Muscle of arm (tissue), 1 donor: ENCODE measurements at regions not wholly inside any gene's neighbourhood (a gene's known extent, or its start where the extent isn't known, plus 50 kb on each side); places are given as distances from the start of the nearest gene placed in this dataset.

Experiments
- DNase-seq: peaks from one replicate; pipeline ENCODE4 v3.0.0-alpha.2; 2013

DNA sequence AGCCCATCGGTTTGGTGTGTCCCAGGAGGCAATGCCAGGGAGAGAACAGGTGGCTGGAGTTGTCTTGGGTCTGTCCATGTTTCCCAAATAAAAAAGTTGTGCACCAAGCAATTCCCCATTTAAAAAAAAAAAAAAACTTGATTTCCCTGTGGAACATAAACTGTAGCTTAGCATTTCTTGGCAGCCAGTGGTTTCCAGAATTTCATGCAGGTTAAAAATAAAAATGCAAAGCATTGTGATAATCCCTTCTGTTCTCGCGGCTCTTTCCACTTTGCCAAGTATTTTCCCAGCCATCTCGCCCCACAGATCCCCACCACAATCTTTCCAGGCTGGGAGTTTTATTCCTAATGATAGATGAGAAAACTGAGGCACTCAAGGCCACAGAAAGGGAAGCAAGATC lies 51.4 kb upstream of the MSX1 start:
- no peak for DNase-seq

DNA sequence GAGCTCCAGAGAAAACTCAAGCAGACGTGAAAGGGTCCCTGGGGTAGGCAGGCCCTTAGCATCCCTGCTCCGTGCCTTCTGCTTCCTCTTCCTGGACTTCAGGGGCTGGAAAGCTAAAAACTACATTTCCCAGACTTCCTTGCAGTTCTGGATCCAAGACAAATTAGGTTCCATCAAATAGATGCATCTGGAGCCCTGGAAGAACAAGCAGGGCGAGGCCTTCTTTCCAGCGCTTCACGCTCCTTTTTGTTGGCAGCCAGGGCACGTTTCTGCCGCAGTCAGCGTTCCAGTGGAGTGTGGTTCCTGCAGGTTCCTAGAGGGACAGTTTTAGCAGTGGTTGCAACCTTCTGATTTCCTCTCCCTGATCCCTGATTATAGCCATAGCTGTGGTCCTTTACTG lies 53.6 kb upstream of the MSX1 start:
- DNase-seq = no peak

DNA sequence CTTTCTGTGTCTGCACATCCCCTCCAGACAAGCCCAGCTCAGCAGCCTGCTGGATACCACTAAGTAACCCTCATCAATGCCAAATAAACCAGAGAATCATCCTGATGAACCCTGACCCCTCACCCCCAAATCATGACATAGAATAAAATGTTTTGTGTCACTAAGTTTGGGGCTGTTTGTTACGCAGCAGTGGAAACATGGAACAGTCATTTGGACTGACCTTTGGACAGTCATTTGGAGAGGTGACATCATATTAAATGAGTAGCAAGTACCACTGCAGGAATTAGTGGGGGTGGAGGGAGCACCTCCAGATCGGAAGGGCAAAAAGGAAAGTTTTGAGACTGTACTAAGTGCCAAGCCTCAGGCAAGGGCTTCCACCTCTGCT lies 55.6 kb upstream of the MSX1 start:
- no peak for DNase-seq

DNA sequence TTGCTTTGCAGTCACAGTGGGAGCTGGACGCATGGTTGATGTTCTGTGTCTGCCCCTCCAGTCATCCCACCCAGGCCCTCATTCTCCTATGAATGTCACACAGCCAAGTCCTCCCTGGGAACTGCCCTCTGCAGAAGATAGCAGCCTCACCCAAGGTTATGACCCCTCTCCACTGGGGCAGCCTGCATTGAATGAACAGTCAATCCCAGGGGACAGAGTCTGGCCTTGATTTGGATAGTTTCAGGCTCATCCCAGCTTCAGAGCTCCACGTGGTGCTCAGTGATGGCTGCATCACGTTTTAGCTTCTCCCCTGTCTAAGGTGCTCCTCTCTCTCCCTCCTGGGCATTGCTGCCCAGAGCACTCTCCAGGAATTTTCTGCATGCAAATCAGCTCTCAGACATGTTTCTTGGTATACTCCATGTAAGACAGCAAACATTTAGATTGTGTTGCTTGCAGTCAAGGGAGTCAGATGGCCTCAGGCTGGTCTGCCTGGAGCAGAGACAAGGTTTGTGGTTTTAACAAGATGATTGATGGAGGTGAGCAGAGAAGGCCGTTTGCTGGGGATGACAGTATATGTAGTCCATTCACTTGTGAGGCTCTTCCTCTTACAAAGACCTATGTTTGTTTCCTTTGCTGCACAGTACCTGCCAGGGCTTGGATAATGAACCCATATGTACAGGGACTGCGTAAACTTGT lies 56.1 kb upstream of the MSX1 start:
- no peak for DNase-seq

DNA sequence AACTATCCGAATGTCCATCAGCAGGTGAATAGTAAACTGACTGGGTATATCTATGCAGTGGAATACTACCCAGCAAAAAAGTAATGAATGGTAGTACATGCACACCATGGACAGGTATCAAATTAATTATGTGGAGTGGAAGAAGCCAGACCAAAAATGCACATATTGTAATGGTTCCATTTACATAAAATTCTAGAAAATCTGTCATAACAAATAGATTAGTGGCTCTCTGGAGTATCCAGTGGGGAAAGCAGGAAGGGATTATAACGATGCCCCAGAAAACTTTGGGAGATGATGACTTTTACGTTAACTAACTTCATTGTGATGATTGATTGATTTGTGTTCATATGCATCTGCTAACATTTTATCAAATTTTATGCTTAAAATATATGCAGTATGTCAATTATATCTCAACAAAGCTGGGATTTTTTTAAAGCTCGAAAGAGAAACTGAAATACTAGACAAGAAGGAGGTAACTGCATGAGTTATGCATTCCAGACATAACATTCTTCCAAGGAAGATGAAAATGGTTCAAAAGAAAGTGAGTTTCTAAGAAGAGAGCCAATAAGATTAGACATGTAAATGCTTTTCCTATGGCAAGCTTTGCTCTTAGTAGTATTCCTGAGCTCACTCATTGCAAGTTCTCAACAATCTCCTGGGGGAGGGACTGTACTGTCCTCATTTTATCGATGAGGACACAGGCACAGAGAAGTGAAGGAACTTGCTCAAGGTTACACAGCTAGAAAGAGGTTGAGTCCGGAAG lies 58.6 kb upstream of the MSX1 start:
- no peak for DNase-seq

DNA sequence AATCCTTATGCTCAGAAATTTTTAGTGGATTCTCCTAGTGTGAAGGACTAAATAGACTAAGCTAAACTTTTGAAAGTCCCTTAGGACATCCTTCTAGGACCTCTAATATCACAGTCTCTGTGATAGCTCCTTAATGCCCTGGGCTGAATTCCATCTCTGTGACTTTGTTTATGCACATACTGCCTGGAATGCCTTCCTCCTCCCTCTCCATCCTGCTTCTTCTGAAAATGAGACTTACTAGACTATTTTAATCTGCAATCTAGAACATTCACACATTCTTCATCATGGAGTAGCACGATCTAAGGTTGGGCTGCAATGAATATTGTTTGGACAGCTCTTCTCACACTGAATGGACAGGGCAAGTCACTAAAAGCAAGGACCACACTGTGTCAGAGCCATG lies 65.0 kb upstream of the MSX1 start:
- DNase-seq = no peak

DNA sequence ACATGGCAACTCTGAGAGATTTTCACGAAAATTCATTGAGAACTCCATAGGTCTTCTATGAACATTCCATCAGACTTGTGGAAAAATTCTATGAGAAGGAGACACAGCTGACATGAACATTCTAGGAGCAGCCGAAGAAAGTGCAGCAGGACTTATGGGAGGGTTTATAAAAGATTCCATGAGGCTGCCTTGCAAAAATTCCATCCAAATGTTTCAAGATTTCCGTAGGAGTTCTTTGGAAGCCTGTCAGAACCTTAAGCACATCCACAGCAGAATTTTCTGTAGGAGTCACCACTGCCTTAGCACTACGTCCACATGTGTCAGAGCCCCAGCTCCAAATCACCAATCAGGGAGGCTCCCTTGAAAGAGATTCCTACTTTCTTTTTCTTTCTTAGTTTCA lies 67.0 kb upstream of the MSX1 start:
- DNase-seq = peak; percentile 35

DNA sequence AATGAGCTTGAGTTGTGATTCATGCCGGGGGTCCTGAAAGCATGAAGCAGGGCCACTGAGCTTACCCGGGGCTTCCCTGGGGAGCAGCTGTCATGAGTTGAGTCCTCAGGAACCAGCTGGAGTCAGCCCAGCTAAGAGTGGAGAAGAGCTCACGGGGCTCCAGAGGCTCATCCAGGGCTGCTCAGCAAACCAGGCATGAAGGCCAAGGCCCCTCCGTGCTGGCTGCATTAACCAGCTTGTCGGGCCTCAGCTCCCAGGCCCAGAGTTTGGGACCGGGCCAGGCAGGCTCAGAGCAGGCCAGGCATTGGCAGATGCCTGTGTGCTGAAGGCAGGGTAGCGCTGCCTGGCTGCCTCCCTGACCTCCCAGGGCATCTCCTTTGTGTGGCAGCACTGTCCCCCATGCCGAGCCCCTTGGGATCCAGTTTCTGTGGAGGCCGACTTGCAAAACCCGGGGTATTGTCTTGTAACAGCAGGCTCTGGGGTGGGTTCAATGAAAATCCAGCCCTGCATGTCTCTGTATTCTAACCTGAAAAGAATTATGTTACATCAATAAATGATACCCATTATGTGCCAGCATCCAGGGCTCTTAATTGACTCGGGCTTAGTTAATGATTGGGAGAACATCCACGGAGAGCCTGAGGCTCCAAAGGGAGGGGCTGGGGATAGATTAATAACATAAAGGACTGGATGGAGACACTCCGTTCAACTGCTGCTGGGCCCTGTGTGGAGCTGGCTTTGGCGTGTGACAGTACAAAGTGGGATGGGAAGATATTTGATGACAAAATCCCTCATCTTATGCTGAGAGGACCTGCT lies 68.0 kb upstream of the MSX1 start:
- DNase-seq = no peak

DNA sequence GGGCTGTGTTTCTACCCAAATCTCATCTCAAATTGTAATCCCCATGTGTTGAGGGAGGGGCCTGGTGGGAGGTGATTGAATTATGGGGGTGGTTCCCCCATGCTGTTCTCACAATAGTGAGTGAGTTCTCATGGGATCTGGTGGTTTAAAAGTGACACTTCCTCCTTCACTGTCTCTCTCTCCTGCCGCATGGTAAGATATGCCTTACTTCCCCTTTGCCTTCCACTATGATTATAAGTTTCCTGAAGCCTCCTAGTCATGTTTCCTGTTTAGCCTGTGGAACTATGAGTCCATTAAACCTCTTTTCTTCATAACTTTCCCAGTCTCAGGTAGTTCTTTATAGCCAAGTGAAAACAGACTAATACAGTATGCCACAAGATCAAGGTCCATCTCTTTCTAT lies 70.0 kb upstream of the MSX1 start:
- no peak for DNase-seq

DNA sequence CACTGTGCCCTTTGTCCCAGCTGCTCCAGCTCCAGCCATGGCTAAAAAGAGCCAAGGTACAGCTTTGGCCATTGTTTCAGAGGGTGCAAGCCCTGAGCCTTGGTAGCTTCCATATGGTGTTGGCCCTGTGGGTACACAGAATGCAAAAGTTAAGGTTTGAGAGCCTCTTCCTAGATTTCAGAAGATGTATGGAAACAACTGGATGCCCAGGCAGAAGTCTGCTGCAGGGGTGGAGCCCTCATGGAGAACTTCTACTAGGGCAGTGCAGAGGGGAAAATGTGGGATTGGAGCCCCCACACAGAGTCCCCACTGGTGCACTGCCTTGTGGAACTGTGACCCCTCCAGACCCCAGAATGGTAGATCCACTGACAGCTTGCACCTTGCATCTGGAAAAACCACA lies 70.9 kb upstream of the MSX1 start:
- DNase-seq = no peak

DNA sequence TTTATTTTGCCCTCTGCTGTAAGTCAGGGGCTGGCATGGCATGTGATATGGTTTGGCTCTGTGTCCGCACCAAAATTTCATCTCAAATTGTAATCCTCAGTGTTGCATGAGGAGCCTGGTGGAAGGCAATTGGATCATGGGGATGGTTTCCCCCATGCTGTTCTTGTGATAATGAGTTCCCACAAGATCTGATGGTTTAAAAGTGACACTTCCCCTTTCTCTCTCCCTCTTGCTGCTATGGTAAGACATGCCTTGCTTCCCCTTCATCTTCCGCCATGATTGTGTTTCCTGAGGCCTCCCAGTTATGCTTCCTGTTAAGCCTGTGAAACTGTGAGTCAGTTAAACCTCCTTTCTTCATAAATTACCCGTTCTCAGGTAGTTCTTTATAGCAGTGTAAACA lies 72.0 kb upstream of the MSX1 start:
- DNase-seq = no peak

DNA sequence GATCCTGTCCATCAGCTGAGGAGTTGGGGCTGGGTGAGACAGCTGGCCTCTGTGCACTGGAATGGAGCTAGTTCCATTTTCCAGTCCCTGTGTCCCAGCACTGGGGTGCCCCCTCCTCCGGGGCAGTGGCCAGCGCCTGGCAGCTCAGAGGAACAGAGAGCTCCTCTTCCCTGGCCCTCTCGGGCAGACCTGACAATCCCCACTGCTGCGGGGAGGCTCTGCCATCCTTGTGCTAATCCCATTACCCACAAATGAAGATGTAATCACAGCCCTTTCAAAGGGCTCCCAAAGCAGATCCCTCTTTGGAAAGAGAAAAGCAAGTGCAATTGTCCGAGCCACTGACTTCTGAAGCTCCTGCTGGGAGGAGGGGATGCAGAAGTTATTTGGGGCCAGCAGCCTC lies 75.1 kb upstream of the MSX1 start:
- DNase-seq = no peak

DNA sequence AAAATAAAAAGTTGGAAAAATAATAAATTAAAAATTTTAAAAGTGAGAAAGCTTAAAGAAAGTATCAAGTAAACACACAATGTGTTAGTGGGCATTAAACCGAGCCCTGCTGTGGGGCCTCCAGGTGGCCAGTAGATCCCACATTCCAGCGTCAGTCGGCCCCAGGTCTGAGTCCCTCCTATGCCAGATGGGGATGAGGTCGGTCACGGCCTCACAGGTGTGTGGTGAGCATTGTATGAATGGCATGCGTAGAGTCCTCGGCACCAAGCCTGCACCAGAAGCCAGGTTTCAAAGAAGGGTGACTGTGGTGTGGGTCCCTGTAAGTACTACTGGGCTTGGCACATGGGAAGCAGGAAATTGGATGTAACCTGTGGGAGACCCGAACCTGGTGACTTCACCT lies 75.6 kb upstream of the MSX1 start:
- DNase-seq = no peak

DNA sequence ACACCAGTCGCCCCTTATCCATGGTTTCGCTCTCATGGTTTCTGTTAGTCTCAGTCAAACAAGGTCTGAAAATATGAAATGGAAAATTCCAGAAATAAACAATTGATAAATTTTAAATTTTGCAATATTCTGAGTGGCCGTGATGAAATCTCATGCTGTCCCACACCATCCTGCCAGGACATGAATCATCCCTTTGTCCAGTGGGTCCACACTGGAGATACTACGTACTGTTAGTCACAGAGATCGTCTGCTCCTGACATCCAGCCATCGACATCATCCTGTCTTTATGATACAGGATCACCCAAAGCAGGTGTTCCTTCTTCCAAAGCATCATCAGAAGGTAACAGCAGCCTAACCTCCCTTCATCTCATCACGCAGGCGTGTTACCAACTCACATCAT lies 76.5 kb upstream of the MSX1 start:
- no peak for DNase-seq

DNA sequence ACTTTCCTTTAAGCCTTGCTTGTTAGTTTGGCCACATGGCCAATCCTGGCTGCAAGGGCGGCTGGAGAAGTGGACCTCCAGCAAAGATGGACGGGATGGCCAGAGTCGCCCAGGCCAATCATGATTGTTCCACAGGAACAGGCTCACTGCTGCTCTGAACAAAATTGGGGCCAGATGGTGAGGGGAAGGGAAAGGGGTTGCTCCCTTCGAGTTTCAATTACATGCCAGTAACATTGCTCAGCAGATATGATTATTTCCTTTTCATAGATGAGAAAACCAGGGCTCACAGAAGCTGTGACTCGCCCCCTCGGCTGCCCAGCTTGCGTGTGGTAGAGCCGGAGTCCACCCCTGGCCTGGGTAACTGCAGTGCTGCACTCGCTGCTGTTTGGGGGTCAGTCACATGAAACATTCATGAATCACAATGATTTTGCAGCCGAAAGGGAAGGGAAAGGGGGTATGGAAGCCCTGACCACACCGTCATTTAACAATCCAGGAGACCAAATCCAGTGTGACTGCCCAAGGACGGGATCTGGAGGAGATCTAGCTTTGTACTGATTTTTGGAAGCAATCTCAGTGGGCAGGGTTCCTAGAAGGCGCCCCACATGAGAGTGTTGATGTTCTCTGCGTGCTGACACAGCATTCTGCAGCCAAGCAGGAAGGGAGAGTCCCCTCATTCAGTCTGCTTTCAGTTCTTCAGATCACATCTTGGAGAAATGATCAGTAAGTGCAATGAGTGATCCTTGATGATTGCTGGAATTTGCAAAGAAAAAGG lies 77.3 kb upstream of the MSX1 start:
- DNase-seq = no peak

DNA sequence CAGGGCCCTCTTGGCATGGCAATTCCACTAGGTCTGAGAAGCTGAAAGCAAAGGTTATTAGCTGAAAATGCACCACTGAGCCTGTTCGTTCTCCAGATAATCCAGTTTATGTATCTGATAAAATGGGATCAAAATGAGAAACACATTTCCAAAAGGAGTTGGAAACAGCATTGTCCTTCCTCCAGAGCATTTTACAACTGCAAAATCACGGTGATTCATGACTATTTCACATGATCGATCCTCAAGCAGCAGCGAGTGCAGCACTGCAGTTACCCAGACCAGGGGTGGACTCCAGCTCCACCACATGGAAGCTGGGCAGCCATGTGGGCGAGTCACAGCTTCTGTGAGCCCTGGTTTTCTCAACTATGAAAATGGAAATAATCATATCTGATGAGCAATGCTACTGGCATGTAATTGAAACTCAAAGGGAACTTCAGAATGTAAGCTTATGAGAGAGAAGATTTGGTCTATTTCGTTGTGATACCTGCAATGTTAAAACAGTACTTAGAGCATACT lies 78.7 kb upstream of the MSX1 start:
- no peak for DNase-seq

DNA sequence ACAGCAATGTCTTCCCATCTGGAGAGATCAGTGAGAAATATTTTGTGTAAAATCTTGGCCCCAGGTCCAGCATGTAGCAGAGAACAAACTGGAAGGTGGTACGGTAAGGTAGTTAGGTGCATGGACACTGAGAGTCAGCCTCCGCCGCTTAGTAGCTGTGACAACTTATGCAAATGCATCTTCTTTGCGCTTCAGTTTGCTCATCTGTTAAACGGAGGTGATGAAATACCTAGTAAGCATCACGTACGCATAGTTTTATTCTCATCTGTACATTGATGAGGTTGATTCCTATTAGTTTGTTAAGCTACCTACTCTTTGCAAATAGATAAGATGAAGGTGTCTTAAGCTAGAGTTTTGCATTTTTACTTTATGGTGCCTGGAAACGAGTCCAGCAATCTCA lies 80.0 kb upstream of the MSX1 start:
- no peak for DNase-seq

DNA sequence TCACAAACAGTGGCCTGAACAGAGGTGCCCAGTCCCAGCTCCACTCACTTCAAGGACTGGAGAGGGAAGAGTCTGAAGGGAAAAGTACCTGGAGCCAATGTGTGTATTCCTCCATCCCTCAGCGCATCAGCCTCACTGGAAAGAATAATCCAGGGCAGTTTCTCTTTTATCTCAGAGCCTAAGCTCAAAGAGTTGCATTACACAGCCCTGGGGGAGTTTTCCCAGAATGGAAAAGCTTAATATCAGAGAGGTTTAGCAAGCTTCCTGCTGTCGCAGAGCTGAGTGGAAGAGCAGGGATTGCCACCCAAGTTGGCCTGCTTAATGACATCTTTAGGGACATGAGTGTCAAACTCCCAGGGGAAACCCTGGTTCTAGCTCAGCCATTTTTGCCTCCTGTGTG lies 80.4 kb upstream of the MSX1 start:
- DNase-seq = no peak

DNA sequence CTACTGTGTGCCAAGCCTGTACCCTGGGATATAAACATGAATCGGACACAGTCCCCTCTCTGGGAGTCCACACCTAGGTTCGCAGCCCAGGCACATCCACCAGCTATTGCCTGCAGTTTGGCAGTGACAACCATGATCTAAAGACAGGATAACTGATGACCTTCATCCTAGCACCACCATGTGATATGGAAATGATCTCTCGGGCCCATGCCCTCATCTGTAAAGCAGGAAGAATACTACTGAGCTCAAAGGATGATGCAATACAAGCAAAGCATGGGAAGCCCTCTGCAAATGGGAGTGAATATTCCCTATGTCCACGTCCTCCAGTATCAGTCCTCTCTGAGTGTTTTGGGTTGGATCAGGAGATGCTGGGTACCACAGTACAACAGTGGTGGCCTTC lies 80.9 kb upstream of the MSX1 start:
- no peak for DNase-seq

DNA sequence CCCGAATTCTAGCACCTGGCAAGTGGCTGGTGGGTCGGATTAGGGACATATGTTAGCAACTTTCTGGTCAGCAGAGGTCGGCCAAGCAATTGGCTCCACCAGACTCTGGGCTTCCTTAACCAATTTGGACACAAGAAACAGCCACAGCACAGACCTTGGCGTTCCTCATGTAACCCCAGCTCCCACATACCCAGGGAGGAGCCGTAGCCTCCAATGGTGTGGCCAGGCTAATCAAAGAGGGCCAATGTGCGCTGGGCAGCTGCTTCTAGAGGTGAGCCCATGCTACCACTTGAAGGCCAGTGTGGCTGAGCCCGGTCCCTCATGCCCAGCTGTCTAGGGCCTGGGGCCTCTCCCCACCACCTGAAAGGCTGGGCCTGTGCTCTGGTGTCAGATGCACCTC lies 82.5 kb upstream of the MSX1 start:
- no peak for DNase-seq

DNA sequence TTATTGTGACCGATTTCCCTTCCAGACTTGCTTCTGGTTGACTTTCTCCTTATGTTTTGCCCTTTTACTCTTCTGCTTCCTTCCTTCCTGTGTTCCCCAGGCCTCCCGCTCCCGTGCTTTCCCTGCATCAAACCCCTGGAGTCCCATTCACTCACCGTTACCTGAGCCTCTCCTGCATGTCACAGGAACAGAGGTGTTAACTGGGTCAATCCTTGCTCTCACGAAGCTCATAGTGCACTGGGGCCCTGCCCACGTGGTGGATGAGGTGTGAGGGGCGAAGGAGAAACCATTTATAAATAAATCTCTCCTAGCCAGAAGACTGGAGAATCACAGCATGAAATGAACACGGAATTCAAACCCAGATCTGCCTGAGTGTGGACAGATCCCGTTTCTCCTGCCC lies 83.1 kb upstream of the MSX1 start:
- no peak for DNase-seq

DNA sequence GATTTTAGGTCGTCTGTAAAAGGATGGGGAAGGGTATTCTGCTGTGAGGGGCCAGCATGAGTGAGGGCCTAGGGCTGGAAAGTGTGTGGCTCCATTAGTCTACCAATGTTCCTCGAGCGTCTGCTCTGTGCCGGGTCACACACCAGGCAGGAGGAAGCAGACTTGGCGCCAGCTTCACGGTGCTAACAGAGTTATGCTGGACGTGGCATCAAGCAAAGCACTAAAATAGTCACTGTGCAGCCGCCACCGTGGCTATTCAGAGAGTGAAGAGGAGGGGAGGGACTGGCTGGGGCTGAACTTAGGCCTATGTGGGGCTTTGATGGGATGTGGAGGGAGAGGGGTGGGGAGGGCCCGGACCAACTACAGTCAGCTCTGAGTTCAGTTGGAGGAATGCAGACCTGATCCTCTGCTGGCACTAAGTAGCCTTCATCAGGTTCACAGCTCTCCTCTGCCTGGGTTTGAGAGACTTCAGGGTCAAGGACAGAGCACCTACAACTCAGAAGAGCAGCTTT lies 83.9 kb upstream of the MSX1 start:
- no peak for DNase-seq
